PC-9 (cell line): ENCODE measurements at regions not wholly inside any gene's neighbourhood (a gene's known extent, or its start where the extent isn't known, plus 50 kb on each side); places are given as distances from the start of the nearest gene placed in this dataset.

ENCODE experiments used
- BruUV-seq: library from RNA; stranded (reverse); fragments of 400-500 nt; replicated peaks from 2 replicates; lab custom pipeline; 2021; lab: Mats Ljungman, UMichigan
- CTCF ChIA-PET: fragments of 300-600 bp; sonication (Branson Sonifier 250); formaldehyde crosslinking; loops from one replicate; lab custom pipeline; 2022; ENCODE audit warnings: antibody characterized with exemption; lab: Charles Lee
- POLR2A ChIA-PET: fragments of 300-600 bp; sonication (Branson Sonifier 250); formaldehyde crosslinking; loops from one replicate; lab custom pipeline; 2022; ENCODE audit warnings: antibody characterized with exemption; ENCODE audit not compliant: unreplicated experiment; lab: Charles Lee
- DNase-seq, 2 experiments: peaks; one replicate each; pipeline versions ENCODE4 v3.0.0 to v3.0.0-alpha.2; 2015 to 2022; ENCODE audit warnings: mixed read lengths in 1 of 2
- H2AFZ ChIP-seq: fragments of 200-600 bp; sonication (generic); 2 replicates; pipeline ENCODE4 v1.8.1; 2017; ENCODE audit warnings: antibody characterized with exemption
- H3F3A ChIP-seq: fragments of 200-600 bp; sonication (generic); 2 replicates; pipeline ENCODE4 v1.8.1; 2017; ENCODE audit warnings: antibody characterized with exemption, mild to moderate bottlenecking, low read depth; ENCODE audit not compliant: insufficient read depth
- H3K27ac ChIP-seq: fragments of 200-600 bp; sonication (generic); 2 replicates; pipeline ENCODE4 v1.6.1; 2016; ENCODE audit warnings: mixed run types
- H3K27me3 ChIP-seq: fragments of 200-600 bp; sonication (generic); 2 replicates; pipeline ENCODE4 v1.6.1; 2016; ENCODE audit warnings: low read depth, mixed run types; ENCODE audit not compliant: insufficient read depth
- H3K36me3 ChIP-seq: fragments of 200-600 bp; sonication (generic); 2 replicates; pipeline ENCODE4 v1.6.1; 2016; ENCODE audit warnings: low read depth, mixed run types
- H3K4me1 ChIP-seq: fragments of 200-600 bp; sonication (generic); replicated peaks from 2 replicates; pipeline ENCODE4 v1.6.1; 2016; ENCODE audit warnings: mixed run types; ENCODE audit not compliant: insufficient read depth
- H3K4me2 ChIP-seq: fragments of 200-600 bp; sonication (generic); 2 replicates; pipeline ENCODE4 v1.6.1; 2017; ENCODE audit warnings: mixed run types
- H3K4me3 ChIP-seq: fragments of 200-600 bp; sonication (generic); 2 replicates; pipeline ENCODE4 v1.6.1; 2016; ENCODE audit warnings: mixed run types
- H3K79me2 ChIP-seq: fragments of 200-600 bp; sonication (generic); 2 replicates; pipeline ENCODE4 v1.6.1; 2017; ENCODE audit warnings: low read depth, mixed run types
- H3K9me2 ChIP-seq: fragments of 200-600 bp; sonication (generic); 2 replicates; pipeline ENCODE4 v1.8.1; 2017; ENCODE audit warnings: mild to moderate bottlenecking; ENCODE audit not compliant: insufficient read depth
- H3K9me3 ChIP-seq: fragments of 200-600 bp; sonication (generic); 2 replicates; pipeline ENCODE4 v1.8.1; 2016; ENCODE audit warnings: low read depth; ENCODE audit not compliant: insufficient read depth
- H4K20me1 ChIP-seq: fragments of 200-600 bp; sonication (generic); 2 replicates; pipeline ENCODE4 v1.8.1; 2017; ENCODE audit not compliant: insufficient read depth
- CTCF ChIP-seq: fragments of 200-600 bp; sonication (generic); conservative IDR thresholded peaks from 2 replicates; pipeline ENCODE4 v1.6.1; 2017; ENCODE audit warnings: mixed run types, antibody characterized with exemption, mild to moderate bottlenecking, moderate library complexity
- EZH2 ChIP-seq: fragments of 200-600 bp; sonication (generic); IDR thresholded peaks from 2 replicates; pipeline ENCODE4 v1.8.0; 2017; ENCODE audit warnings: antibody characterized with exemption, low read depth
- intact Hi-C: fragments of 100-400 bp; cut with micrococcal nuclease; formaldehyde crosslinking; loops from one replicate; pipeline ENCODE4 v1.10.0; 2022; ENCODE audit not compliant: unreplicated experiment

DNA sequence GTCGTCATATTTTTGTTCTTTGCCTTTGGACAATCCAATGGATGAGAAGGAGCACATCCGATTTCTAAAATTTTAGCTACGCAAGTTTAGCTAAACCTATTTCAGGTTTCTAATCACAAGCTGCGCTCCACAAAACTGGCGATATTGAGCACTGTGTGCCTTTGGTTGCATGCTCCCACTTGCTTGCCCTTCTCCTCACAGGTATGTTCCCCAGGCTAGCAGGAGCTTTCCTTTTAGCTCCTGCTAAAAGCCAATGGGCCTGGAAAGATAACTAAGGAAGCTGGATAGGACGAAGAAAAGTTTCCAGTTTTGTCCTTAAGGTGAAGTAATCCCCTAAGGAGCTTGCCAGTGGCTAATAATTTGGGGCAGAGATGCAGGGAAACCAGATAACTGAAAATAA lies 975.2 kb downstream of the FSTL5 start:
- intact Hi-C loops = no loop called here

DNA sequence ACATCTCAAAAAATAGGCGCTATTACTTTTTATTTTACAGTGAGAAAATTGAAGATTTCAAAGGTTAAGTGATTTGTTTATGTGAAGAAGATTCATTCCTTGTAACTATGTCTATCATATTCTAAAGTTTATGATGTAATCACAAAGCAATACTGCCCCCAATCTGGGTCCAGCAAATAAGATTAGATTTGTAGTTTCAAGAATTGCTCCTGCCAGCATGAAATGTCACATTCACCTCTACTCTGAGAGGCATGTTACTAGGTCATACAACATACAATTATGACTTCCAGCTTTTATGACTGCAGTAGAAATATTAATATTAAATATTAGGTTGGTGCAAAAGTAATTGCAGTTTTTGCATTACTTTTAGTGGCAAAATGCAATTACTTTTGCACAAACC lies 976.2 kb downstream of the FSTL5 start:
- H3K79me2 ChIP-seq = no peaks in the 10 kb centered on the region
- DNase-seq = no peak
- no peaks in the 10 kb centered on the region for H3K27me3 ChIP-seq
- no peak overlapping the region for H3K27ac ChIP-seq
- no peak overlapping the region for H2AFZ ChIP-seq
- no peaks in the 10 kb centered on the region for H3F3A ChIP-seq
- no peaks in the 10 kb centered on the region for H4K20me1 ChIP-seq
- no peaks in the 10 kb centered on the region for H3K9me2 ChIP-seq
- ChIA-PET POLR2A (no interaction called here), CTCF (no interaction called here)
- no peaks in the 10 kb centered on the region for H3K9me3 ChIP-seq
- no peaks in the 10 kb centered on the region for H3K4me1 ChIP-seq
- intact Hi-C loops = no loop called here
- H3K36me3 ChIP-seq = no peaks in the 10 kb centered on the region
- BruUV-seq = no TSS peak
- no peak for TF ChIP-seq CTCF
- no peak for TF ChIP-seq EZH2
- no peak overlapping the region for H3K4me2 ChIP-seq
- H3K4me3 ChIP-seq = no peak overlapping the region

More for the DNA sequence above, 975.2 kb downstream of the FSTL5 start:
- Histone ChIP-seq H3K4me1 (no peaks in the 10 kb centered on the region), H3K36me3 (no peaks in the 10 kb centered on the region), H3K9me3 (no peaks in the 10 kb centered on the region), H3K4me3 (no peak overlapping the region), H3K4me2 (no peak overlapping the region), H3K79me2 (no peaks in the 10 kb centered on the region), H3K27ac (no peak overlapping the region), H3F3A (no peaks in the 10 kb centered on the region), H3K9me2 (no peaks in the 10 kb centered on the region), H2AFZ (no peak overlapping the region), H3K27me3 (no peaks in the 10 kb centered on the region), H4K20me1 (no peaks in the 10 kb centered on the region)
- TF ChIP-seq CTCF (no peak), EZH2 (no peak)
- BruUV-seq = no TSS peak
- DNase-seq = no peak
- CTCF ChIA-PET = no interaction called here
- POLR2A ChIA-PET = no interaction called here

DNA sequence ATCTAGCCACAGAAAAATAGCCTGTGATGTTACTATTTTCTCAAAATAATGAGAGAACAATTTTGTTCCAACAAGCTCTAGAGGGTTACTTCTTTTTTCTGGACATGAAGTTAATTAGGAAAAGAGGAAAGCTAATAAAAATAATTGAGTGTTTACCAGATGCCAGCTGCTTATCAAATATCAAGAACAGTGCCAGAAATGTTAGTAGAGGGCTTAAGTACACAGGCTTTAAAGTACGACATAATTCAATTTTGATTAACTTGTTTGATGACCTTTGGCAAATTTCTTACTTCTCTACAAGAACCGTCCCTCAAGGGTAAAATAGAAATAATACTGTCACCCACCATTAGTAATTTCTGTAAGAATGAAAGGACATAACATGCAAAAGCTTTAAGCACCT lies 977.0 kb downstream of the FSTL5 start:
- no peak for DNase-seq
- CTCF ChIA-PET = no interaction called here
- Histone ChIP-seq H3K9me2 (no peaks in the 10 kb centered on the region), H3K4me2 (no peak overlapping the region), H3K4me1 (no peaks in the 10 kb centered on the region), H3K79me2 (no peaks in the 10 kb centered on the region), H4K20me1 (no peaks in the 10 kb centered on the region), H2AFZ (no peak overlapping the region), H3K36me3 (no peaks in the 10 kb centered on the region), H3K27me3 (no peaks in the 10 kb centered on the region), H3K4me3 (no peak overlapping the region), H3K9me3 (no peaks in the 10 kb centered on the region), H3F3A (no peaks in the 10 kb centered on the region), H3K27ac (no peak overlapping the region)
- no TSS peak for BruUV-seq
- POLR2A ChIA-PET = no interaction called here
- no peak for TF ChIP-seq CTCF
- no peak for TF ChIP-seq EZH2
- intact Hi-C loops = no loop called here
